ENCODE measurements at regions not wholly inside any gene's neighbourhood (a gene's known extent, or its start where the extent isn't known, plus 50 kb on each side); places are given as distances from the start of the nearest gene placed in this dataset.

- TF ChIP-seq CTCF (IDR thresholded peaks at IDR 0.05) (no peak), POLR2A (IDR thresholded peaks at IDR 0.05; ENCODE audit: low read depth) (no peak), EP300 (IDR thresholded peaks at IDR 0.05) (no peak)
These were observed 176.8 kb upstream of the ZNF507 start for GRCh38 chr19:32168606-32169005.

Data from esophagus muscularis mucosa (tissue), 4 donors.